ENCODE measurements at regions not wholly inside any gene's neighbourhood (a gene's known extent, or its start where the extent isn't known, plus 50 kb on each side); places are given as distances from the start of the nearest gene placed in this dataset.

GRCh38 chr14:32015166-32015565 is 61.9 kb upstream of the ARHGAP5 start:
- H3K27ac ChIP-seq, result no peak overlapping the region
- no peak for DNase-seq (ENCODE audit: low read depth, low spot score)

GRCh38 chr14:32017587-32017986 is 59.5 kb upstream of the ARHGAP5 start:
- H3K27ac ChIP-seq, result no peak overlapping the region
- DNase-seq (ENCODE audit: low read depth, low spot score), result no peak

- H3K27ac ChIP-seq, result peak overlapping the region; percentile 50
- DNase-seq (ENCODE audit: low read depth, low spot score), result no peak
Measured at GRCh38 chr14:32018391-32019092, 58.6 kb upstream of the ARHGAP5 start.

GRCh38 chr14:32019276-32019675 is 57.8 kb upstream of the ARHGAP5 start:
- no peak for DNase-seq (ENCODE audit: low read depth, low spot score)
- peak overlapping the region; percentile 50 for H3K27ac ChIP-seq

GRCh38 chr14:32020882-32021281 is 56.2 kb upstream of the ARHGAP5 start:
- DNase-seq (ENCODE audit: low read depth, low spot score), result no peak
- no peak overlapping the region for H3K27ac ChIP-seq

GRCh38 chr14:32021341-32021740 is 55.8 kb upstream of the ARHGAP5 start:
- no peak overlapping the region for H3K27ac ChIP-seq
- no peak for DNase-seq (ENCODE audit: low read depth, low spot score)

GRCh38 chr14:32022525-32022924 is 54.6 kb upstream of the ARHGAP5 start:
- H3K27ac ChIP-seq, result no peak overlapping the region
- DNase-seq (ENCODE audit: low read depth, low spot score), result no peak

- no peak overlapping the region for H3K27ac ChIP-seq
- no peak for DNase-seq (ENCODE audit: low read depth, low spot score)
Measured at GRCh38 chr14:32022938-32023466, 54.1 kb upstream of the ARHGAP5 start.

GRCh38 chr14:32023540-32023939 is 53.6 kb upstream of the ARHGAP5 start:
- no peak overlapping the region for H3K27ac ChIP-seq
- no peak for DNase-seq (ENCODE audit: low read depth, low spot score)

- no peak for DNase-seq (ENCODE audit: low read depth, low spot score)
- H3K27ac ChIP-seq, result peak overlapping the region; percentile 37
Measured at GRCh38 chr14:32027255-32027939, 49.7 kb upstream of the ARHGAP5 start.
